GM21576 (cell line): ENCODE measurements at regions not wholly inside any gene's neighbourhood (a gene's known extent, or its start where the extent isn't known, plus 50 kb on each side); places are given as distances from the start of the nearest gene placed in this dataset.

ENCODE experiments used
- ATAC-seq: cut with Tn5 transposase; IDR thresholded peaks from one replicate; pipeline ENCODE4 v1.9.1; 2021; ENCODE audit warnings: mild to moderate bottlenecking, moderate library complexity; ENCODE audit not compliant: unreplicated experiment

- no peak for ATAC-seq
Measured at GRCh38 chr17:14918540-14918939, 346.6 kb downstream of the PMP22 start.

- no peak for ATAC-seq
Measured at GRCh38 chr17:14910916-14911315, 354.2 kb downstream of the PMP22 start.

GRCh38 chr17:14904386-14904785, 360.7 kb downstream of the PMP22 start:
- ATAC-seq = no peak

GRCh38 chr17:14903854-14904253, 361.3 kb downstream of the PMP22 start:
- ATAC-seq = no peak

- no peak for ATAC-seq
Measured at GRCh38 chr17:14902803-14903202, 362.3 kb downstream of the PMP22 start.

- ATAC-seq = no peak
Measured at GRCh38 chr17:14902297-14902696, 362.8 kb downstream of the PMP22 start.

GRCh38 chr17:14901376-14901775, 363.8 kb downstream of the PMP22 start:
- no peak for ATAC-seq

- ATAC-seq = no peak
Measured at GRCh38 chr17:14886200-14886739, 378.9 kb downstream of the PMP22 start.

GRCh38 chr17:14882131-14882530, 383.0 kb downstream of the PMP22 start:
- no peak for ATAC-seq

GRCh38 chr17:14875557-14876412, 389.3 kb downstream of the PMP22 start:
- ATAC-seq = no peak

- ATAC-seq = no peak
Measured at GRCh38 chr17:14873996-14874395, 391.1 kb downstream of the PMP22 start.

GRCh38 chr17:14873540-14873939, 391.6 kb downstream of the PMP22 start:
- ATAC-seq = no peak

- no peak for ATAC-seq
Measured at GRCh38 chr17:14871921-14872320, 393.2 kb downstream of the PMP22 start.

- ATAC-seq = no peak
Measured at GRCh38 chr17:14866266-14866665, 398.9 kb downstream of the PMP22 start.

- no peak for ATAC-seq
Measured at GRCh38 chr17:14864127-14864526, 401.0 kb downstream of the PMP22 start.

- ATAC-seq = no peak
Measured at GRCh38 chr17:14859542-14859941, 405.6 kb downstream of the PMP22 start.

GRCh38 chr17:14856176-14856575, 408.9 kb downstream of the PMP22 start:
- ATAC-seq = no peak

- ATAC-seq = no peak
Measured at GRCh38 chr17:14854691-14855090, 410.4 kb downstream of the PMP22 start.

GRCh38 chr17:14845591-14846281, 419.4 kb downstream of the PMP22 start:
- ATAC-seq = no peak

- ATAC-seq = no peak
Measured at GRCh38 chr17:14843086-14843795, 421.9 kb downstream of the PMP22 start.

- ATAC-seq = no peak
Measured at GRCh38 chr17:14840616-14841231, 424.4 kb downstream of the PMP22 start.
